Upper lobe of left lung (tissue), 4 donors: ENCODE measurements at regions not wholly inside any gene's neighbourhood (a gene's known extent, or its start where the extent isn't known, plus 50 kb on each side); places are given as distances from the start of the nearest gene placed in this dataset.

ENCODE experiments used
- CTCF ChIP-seq, 6 experiments: fragments of 450-650 bp in 4 of 6; fragments of 200-600 bp in 2 of 6; sonication (generic) in 2 of 6; IDR thresholded peaks; one replicate each; pipeline ENCODE4 v1.5.1; 2016 to 2019; ENCODE audit warnings: antibody characterized with exemption in 6 of 6
- EP300 ChIP-seq, 4 donors: sonication (generic); formaldehyde crosslinking; IDR thresholded peaks; one replicate each; pipeline ENCODE4 v1.5.1; 2017; ENCODE audit warnings: antibody characterized with exemption in 4 of 4, control low read depth in 2 of 4
- POLR2A ChIP-seq, 4 donors: fragments of 450-650 bp; IDR thresholded peaks; one replicate each; pipeline ENCODE4 v1.5.1; 2016 to 2017; ENCODE audit warnings: antibody characterized with exemption in 4 of 4, mild to moderate bottlenecking in 2 of 4
- POLR2AphosphoS5 ChIP-seq, 2 donors: sonication (generic); formaldehyde crosslinking; IDR thresholded peaks; one replicate each; pipeline ENCODE4 v1.5.1; 2017; ENCODE audit warnings: antibody characterized with exemption in 2 of 2

GRCh38 chr1:114295321-114295720 is 141.7 kb upstream of the SYT6 start:
- TF ChIP-seq POLR2A (IDR thresholded peaks at IDR 0.05) = no peak
- no peak for TF ChIP-seq CTCF (IDR thresholded peaks at IDR 0.05)
- TF ChIP-seq POLR2AphosphoS5 (IDR thresholded peaks at IDR 0.05) = no peak
- no peak for TF ChIP-seq EP300 (IDR thresholded peaks at IDR 0.05)
